IMR-90 (cell line): ENCODE measurements at regions not wholly inside any gene's neighbourhood (a gene's known extent, or its start where the extent isn't known, plus 50 kb on each side); places are given as distances from the start of the nearest gene placed in this dataset.

ENCODE experiments used
- ATAC-seq: fragments of 200-7000 bp; cut with Tn5 transposase; 2 replicates; pipeline ENCODE4 v1.9.1; 2020; ENCODE audit warnings: low read depth, mild to moderate bottlenecking, moderate library complexity
- BruUV-seq: library from RNA; stranded (reverse); fragments of 400-500 nt; replicated peaks from 2 replicates; lab custom pipeline; 2021; lab: Mats Ljungman, UMichigan
- CTCF ChIA-PET: fragments of 300-600 bp; formaldehyde crosslinking; extraction: SDS; loops from one replicate; lab custom pipeline; 2021; ENCODE audit warnings: antibody characterized with exemption; lab: Yijun Ruan, JAX
- POLR2A ChIA-PET: fragments of 300-600 bp; sonication (Branson Sonifier 250); formaldehyde crosslinking; loops from one replicate; lab custom pipeline; 2022; ENCODE audit warnings: antibody characterized with exemption; ENCODE audit not compliant: unreplicated experiment; lab: Charles Lee
- DNase-seq: peaks from one replicate; pipeline ENCODE4 v3.0.0; 2013
- H2AFZ ChIP-seq: replicated peaks from 2 replicates; pipeline ENCODE3; 2013; ENCODE audit warnings: low read length, mild to moderate bottlenecking; ENCODE audit not compliant: poor library complexity
- H2AK5ac ChIP-seq: 2 replicates; pipeline ENCODE4 v1.6.1; 2013; ENCODE audit warnings: low read depth, low read length, inconsistent platforms
- H2AK9ac ChIP-seq: replicated peaks from 2 replicates; pipeline ENCODE3; 2013; ENCODE audit warnings: mild to moderate bottlenecking, low read depth, low read length, moderate library complexity; ENCODE audit not compliant: poor library complexity
- H2BK120ac ChIP-seq: 2 replicates; pipeline ENCODE4 v1.6.1; 2013; ENCODE audit warnings: low read depth, low read length, inconsistent platforms
- H2BK15ac ChIP-seq: 3 replicates; pipeline ENCODE4 v1.6.1; 2013; ENCODE audit warnings: low read depth, low read length, inconsistent platforms
- H2BK20ac ChIP-seq: 2 replicates; pipeline ENCODE4 v1.6.1; 2013; ENCODE audit warnings: low read depth, mild to moderate bottlenecking, inconsistent platforms, low read length, moderate library complexity
- H2BK5ac ChIP-seq: 2 replicates; pipeline ENCODE4 v1.6.1; 2013; ENCODE audit warnings: mild to moderate bottlenecking, low read depth, low read length, inconsistent platforms; ENCODE audit not compliant: poor library complexity, severe bottlenecking
- H3K14ac ChIP-seq: replicated peaks from 2 replicates; pipeline ENCODE4 v1.6.1; 2013; ENCODE audit warnings: low read depth, low read length, inconsistent platforms
- H3K18ac ChIP-seq: 2 replicates; pipeline ENCODE4 v1.6.1; 2013; ENCODE audit warnings: low read depth, low read length, control low read depth
- H3K23ac ChIP-seq: 2 replicates; pipeline ENCODE4 v1.6.1; 2013; ENCODE audit warnings: low read depth, low read length, inconsistent platforms
- H3K27ac ChIP-seq: 2 replicates; pipeline ENCODE4 v1.5.1; 2013; ENCODE audit warnings: mild to moderate bottlenecking, control low read depth, low read length; ENCODE audit not compliant: insufficient read depth
- H3K27me3 ChIP-seq: 2 replicates; pipeline ENCODE4 v1.6.1; 2013; ENCODE audit warnings: low read length; ENCODE audit not compliant: control insufficient read depth, insufficient read depth
- H3K36me3 ChIP-seq: 2 replicates; pipeline ENCODE4 v1.6.1; 2013; ENCODE audit warnings: low read length, mixed read lengths; ENCODE audit not compliant: control insufficient read depth, insufficient read depth
- H3K4ac ChIP-seq: 2 replicates; pipeline ENCODE4 v1.6.1; 2013; ENCODE audit warnings: low read depth, low read length, inconsistent platforms
- H3K4me1 ChIP-seq: 2 replicates; pipeline ENCODE4 v1.6.1; 2013; ENCODE audit warnings: low read length, mixed read lengths; ENCODE audit not compliant: control insufficient read depth, insufficient read depth
- H3K4me2 ChIP-seq: 2 replicates; pipeline ENCODE4 v1.6.1; 2013; ENCODE audit warnings: low read depth, mild to moderate bottlenecking, control low read depth, low read length, moderate library complexity
- H3K4me3 ChIP-seq: 2 replicates; pipeline ENCODE4 v1.5.1; 2013; ENCODE audit warnings: low read depth, mild to moderate bottlenecking, control low read depth, low read length, moderate library complexity; ENCODE audit not compliant: insufficient read depth
- H3K56ac ChIP-seq: 2 replicates; pipeline ENCODE4 v1.6.1; 2013; ENCODE audit warnings: low read length, inconsistent platforms; ENCODE audit not compliant: insufficient read depth; ENCODE audit errors: extremely low read depth
- H3K79me1 ChIP-seq, 2 experiments: 2 replicates each; pipeline ENCODE4 v1.6.1; 2013; ENCODE audit warnings: low read length in 2 of 2, inconsistent platforms in 1 of 2, low read depth in 1 of 2
- H3K9ac ChIP-seq: 2 replicates; pipeline ENCODE4 v1.6.1; 2013; ENCODE audit warnings: low read depth, low read length, control low read depth
- H3K9me1 ChIP-seq: 2 replicates; pipeline ENCODE4 v1.6.1; 2013; ENCODE audit warnings: low read length, inconsistent platforms; ENCODE audit not compliant: insufficient read depth
- H3K9me3 ChIP-seq: 2 replicates; pipeline ENCODE4 v1.6.1; 2013; ENCODE audit warnings: low read length; ENCODE audit not compliant: control insufficient read depth, insufficient read depth
- H4K20me1 ChIP-seq: 2 replicates; pipeline ENCODE4 v1.6.1; 2013; ENCODE audit warnings: low read length, inconsistent platforms; ENCODE audit not compliant: insufficient read depth
- H4K5ac ChIP-seq: 2 replicates; pipeline ENCODE4 v1.6.1; 2013; ENCODE audit warnings: mild to moderate bottlenecking, low read depth, low read length, control low read depth
- H4K8ac ChIP-seq, 2 experiments: 2 replicates each; pipeline ENCODE4 v1.6.1; 2013; ENCODE audit warnings: low read depth in 2 of 2, low read length in 2 of 2, control low read depth in 1 of 2, inconsistent platforms in 1 of 2
- H4K91ac ChIP-seq: 2 replicates; pipeline ENCODE4 v1.6.1; 2013; ENCODE audit warnings: low read depth, low read length, inconsistent platforms; ENCODE audit not compliant: insufficient read depth
- MAFK ChIP-seq: IDR thresholded peaks from 2 replicates; pipeline ENCODE4 v1.6.1; 2012; ENCODE audit warnings: low read depth, low read length, improper control_type of control experiment
- MXI1 ChIP-seq: IDR thresholded peaks from 2 replicates; pipeline ENCODE4 v1.6.1; 2012; ENCODE audit warnings: low read depth, mild to moderate bottlenecking, low read length, moderate library complexity, borderline replicate concordance
- POLR2A ChIP-seq: IDR thresholded peaks from 2 replicates; pipeline ENCODE4 v1.6.1; 2012; ENCODE audit warnings: mild to moderate bottlenecking, low read depth, low read length
- RCOR1 ChIP-seq: IDR thresholded peaks from 2 replicates; pipeline ENCODE4 v1.6.1; 2012; ENCODE audit warnings: mild to moderate bottlenecking, low read length, improper control_type of control experiment; ENCODE audit not compliant: insufficient replicate concordance
- WGBS, 2 experiments: methylation state at CpG; one replicate each; pipeline versions ENCODE4 v1.1.5 to v1.1.7; 2013; ENCODE audit warnings: missing lambda C conversion rate in 2 of 2; ENCODE audit not compliant: insufficient read length in 1 of 2; ENCODE audit errors: extremely low coverage in 2 of 2; 5-methylcytosine and 5-hydroxymethylcytosine counted together
- dilution Hi-C: fragments of 300-500 bp; cut with HindIII; formaldehyde crosslinking; loops from one replicate; pipeline ENCODE4 v1.14.3; 2018; ENCODE audit warnings: low sequenced_read_pairs; ENCODE audit not compliant: unreplicated experiment
- in situ Hi-C: fragments of 300-500 bp; cut with MboI; formaldehyde crosslinking; loops from 3 replicates; pipeline ENCODE4 v1.14.3; 2019; ENCODE audit warnings: low sequenced_read_pairs, inconsistent platforms, mixed read lengths
- intact Hi-C: fragments of 100-400 bp; cut with micrococcal nuclease; formaldehyde crosslinking; loops from 2 replicates; pipeline ENCODE4 v1.10.0; 2022
- TF ChIP-seq, protein P1 (sequence below): fragments of 150-350 bp; IDR thresholded peaks from 2 replicates; pipeline ENCODE4 v1.6.1; 2017; ENCODE audit warnings: mild to moderate bottlenecking, antibody characterized with exemption, low read length, low read depth

GRCh38 chr12:115230606-115231005 lies 546.6 kb upstream of the TBX3 start:
- H4K20me1 ChIP-seq: no peaks in the 10 kb centered on the region
- H2BK15ac ChIP-seq: no peak overlapping the region
- H3K9ac ChIP-seq: no peak overlapping the region
- WGBS, 2 experiments: no CpG with 5 or more reads among the region's 6 CpGs
- intact Hi-C loops (no loop called here), dilution Hi-C loops (no loop called here), in situ Hi-C loops (no loop called here)
- no TSS peak for BruUV-seq
- ChIA-PET CTCF (no interaction called here), POLR2A (no interaction called here)
- H3K14ac ChIP-seq: no peak overlapping the region
- H3K18ac ChIP-seq: no peak overlapping the region
- no peaks in the 10 kb centered on the region for H3K27me3 ChIP-seq
- no peak overlapping the region for H3K4ac ChIP-seq
- H2AK9ac ChIP-seq: no peak overlapping the region
- H2BK5ac ChIP-seq: no peak overlapping the region
- no peak overlapping the region for H2AK5ac ChIP-seq
- H3K4me1 ChIP-seq: peaks cover 7% of the 10 kb centered on the region; the same call in 1 of the 2 replicates
- H3K9me1 ChIP-seq: no peaks in the 10 kb centered on the region; the same call in 1 of the 2 replicates
- no peak overlapping the region for H2BK120ac ChIP-seq
- H3K56ac ChIP-seq: no peak overlapping the region
- no peak overlapping the region for H4K8ac ChIP-seq
- DNase-seq (no peak), ATAC-seq (no peak)
- no peak overlapping the region for H4K5ac ChIP-seq
- H2BK20ac ChIP-seq: no peak overlapping the region
- no peaks in the 10 kb centered on the region for H3K9me3 ChIP-seq
- H3K4me2 ChIP-seq: no peak overlapping the region
- no peak overlapping the region for H3K27ac ChIP-seq
- TF ChIP-seq POLR2A (no peak), MAFK (no peak), RCOR1 (no peak), MXI1 (no peak)
- TF ChIP-seq, protein P1, sequence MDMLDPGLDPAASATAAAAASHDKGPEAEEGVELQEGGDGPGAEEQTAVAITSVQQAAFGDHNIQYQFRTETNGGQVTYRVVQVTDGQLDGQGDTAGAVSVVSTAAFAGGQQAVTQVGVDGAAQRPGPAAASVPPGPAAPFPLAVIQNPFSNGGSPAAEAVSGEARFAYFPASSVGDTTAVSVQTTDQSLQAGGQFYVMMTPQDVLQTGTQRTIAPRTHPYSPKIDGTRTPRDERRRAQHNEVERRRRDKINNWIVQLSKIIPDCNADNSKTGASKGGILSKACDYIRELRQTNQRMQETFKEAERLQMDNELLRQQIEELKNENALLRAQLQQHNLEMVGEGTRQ: no peak
- H3K79me1 ChIP-seq: no peaks in the 10 kb centered on the region
- H3K23ac ChIP-seq: no peak overlapping the region
- H3K4me3 ChIP-seq: no peak overlapping the region
- no peaks in the 10 kb centered on the region for H3K36me3 ChIP-seq
- peak overlapping the region; percentile 4 for H2AFZ ChIP-seq
- H4K91ac ChIP-seq: no peak overlapping the region
